HG03135 (cell line): ENCODE measurements at regions not wholly inside any gene's neighbourhood (a gene's known extent, or its start where the extent isn't known, plus 50 kb on each side); places are given as distances from the start of the nearest gene placed in this dataset.

Experiments used
- ATAC-seq: cut with Tn5 transposase; IDR thresholded peaks from one replicate; pipeline ENCODE4 v1.9.1; 2021; ENCODE audit warnings: mild to moderate bottlenecking, moderate library complexity; ENCODE audit not compliant: unreplicated experiment

DNA sequence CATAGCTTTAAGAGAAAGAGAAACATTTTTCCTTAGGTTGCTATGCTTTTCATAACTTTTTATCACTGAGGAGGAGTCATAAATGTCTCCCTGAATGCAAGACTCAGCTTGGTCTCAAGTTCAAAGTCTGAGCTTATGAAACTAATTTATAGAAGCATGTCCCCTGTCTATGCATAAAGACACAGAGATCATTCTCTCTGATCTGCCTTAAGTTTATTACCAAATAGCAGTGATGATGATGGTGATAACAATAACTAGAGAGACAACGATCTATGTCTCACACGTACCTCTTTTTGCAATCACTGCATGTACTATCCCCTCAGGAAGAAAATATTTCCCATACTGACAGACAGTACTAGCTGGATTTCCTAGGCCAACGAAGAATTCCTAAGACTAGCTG lies 266.4 kb upstream of the G2E3 start:
- ATAC-seq, result no peak

DNA sequence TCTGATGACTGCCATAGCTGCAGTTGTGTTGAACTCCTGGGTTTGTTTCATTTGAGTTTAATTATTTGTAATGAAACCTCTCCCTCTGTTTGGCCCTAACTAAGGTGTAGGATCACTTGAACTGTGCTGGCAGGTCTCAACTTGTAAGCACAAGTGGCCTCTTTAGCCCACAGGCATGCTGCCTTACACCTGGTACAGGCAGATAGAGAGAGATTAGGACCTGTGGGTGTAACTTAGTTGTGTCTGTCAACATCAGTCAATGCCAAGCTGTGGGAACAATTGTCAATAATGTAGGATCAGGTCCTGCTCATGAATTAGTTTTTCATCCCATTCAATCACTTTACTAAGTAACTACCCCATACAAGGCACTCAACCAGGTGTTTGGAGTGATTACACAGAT lies 263.0 kb upstream of the G2E3 start:
- no peak for ATAC-seq

- ATAC-seq, result no peak
Measured at GRCh38 chr14:30296931-30297405, 262.0 kb upstream of the G2E3 start.

GRCh38 chr14:30297876-30298795 lies 260.8 kb upstream of the G2E3 start:
- ATAC-seq, result no peak

DNA sequence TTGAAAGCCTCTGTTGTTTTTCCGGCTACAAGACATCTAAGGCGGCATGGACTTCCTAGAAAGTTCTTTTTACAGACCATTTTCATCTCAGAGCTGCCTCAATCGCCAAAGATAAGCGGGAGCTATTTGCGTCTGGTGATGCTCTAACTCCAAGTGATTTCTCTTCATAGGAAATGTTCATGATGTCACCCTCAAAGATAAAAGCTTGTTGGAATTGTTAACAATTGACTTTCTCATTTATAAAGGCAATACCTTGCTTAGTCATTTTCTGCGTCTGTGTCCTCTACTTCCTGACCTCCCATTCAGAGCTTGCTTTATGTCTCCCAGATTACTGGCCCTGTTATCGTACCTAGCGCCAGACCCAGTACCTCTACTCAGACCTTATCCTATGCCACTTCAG lies 259.0 kb upstream of the G2E3 start:
- no peak for ATAC-seq

DNA sequence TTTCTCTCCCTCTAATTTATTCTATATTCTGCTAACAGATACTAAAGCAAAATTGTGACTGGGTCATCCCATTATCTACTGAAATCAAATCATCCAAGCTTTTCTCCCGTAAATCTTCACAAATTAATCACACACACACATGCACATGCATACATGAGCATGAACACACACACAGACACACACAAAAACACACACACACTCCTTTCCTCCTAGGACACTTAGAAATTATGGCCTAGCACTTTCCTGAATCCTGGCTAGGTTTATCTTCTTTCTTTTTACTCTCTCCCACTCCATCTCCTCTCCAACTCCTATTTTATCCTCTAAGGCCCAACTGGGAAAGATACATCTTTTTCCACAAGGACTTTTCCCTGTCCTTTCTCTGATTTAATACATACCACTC lies 255.6 kb upstream of the G2E3 start:
- no peak for ATAC-seq

DNA sequence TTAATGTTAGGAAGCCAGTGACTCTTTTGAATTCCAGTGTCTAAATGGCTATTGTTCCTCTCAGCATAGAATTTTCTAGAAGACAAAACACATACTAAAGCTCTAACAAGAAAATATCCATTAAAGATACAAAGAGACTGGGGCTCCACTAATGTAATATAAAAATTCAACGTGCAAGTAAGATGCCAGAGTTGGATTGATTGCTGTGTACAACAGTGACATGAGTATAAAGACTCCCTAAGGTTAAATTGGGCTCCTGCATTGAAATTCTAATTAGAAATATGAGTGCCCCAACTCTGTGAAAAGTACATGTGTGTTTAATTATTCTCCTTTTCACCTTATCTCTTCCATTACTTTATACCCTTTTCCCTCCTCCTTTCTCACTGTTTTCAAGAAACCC lies 253.6 kb upstream of the G2E3 start:
- ATAC-seq, result no peak

DNA sequence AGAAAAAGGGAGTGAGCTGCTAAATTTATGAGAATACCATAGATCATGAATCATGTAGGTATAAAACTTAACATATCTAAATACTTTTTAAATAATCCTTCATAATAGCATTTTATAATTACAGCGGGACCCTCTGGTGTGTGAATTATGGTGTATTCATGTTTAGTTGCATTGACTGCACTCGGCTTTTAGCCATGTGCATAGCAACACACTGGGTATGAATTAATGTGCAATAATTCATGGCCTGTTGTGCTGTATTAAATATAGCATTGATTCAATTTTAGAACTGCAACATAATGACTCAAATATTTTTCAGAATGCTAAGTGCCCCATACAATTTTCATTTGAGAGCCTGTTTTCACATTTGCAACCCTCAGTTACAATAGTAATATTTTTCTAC lies 249.6 kb upstream of the G2E3 start:
- no peak for ATAC-seq

- no peak for ATAC-seq
Measured at GRCh38 chr14:30312214-30312613, 246.7 kb upstream of the G2E3 start.

DNA sequence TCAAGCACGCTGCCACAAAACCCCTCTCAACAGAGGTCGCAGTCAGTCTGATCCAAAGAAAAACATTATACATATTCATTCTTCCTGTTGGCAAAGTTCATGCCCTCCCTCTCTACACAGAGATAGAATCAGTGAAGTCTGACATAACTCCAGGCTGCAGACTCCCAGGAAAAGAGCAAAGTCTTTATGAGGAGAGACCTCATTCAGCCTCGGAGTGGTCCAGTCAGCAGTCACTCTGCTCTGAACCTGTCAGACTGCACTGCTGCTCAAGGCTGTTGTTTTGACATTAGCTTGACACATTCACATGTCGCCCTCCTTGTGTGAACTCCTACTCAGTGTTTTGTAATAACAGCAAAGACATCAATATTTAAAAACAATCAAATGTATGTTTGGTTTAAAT lies 241.2 kb upstream of the G2E3 start:
- no peak for ATAC-seq

GRCh38 chr14:30322819-30323218 lies 236.1 kb upstream of the G2E3 start:
- ATAC-seq, result no peak

GRCh38 chr14:30330033-30330432 lies 228.9 kb upstream of the G2E3 start:
- ATAC-seq, result no peak

GRCh38 chr14:30330445-30330844 lies 228.5 kb upstream of the G2E3 start:
- no peak for ATAC-seq

DNA sequence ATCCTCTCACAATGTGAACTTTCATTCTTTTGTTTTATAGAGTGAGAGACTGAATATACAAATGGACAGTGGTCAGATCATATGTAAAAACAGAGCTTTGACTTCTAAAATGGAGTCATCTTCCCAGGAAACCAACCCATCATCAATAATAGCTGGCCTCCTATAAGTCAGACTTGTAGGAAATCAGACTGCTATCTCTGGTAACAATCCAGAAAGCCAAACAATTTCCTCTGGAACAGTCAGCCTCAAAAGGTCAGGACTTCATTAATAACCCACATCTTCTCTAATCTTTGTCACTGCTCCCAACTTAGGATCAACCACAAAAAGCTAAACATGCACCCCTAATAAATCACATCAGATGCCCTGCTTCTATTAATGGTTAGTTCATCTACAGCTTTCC lies 227.9 kb upstream of the G2E3 start:
- no peak for ATAC-seq

- no peak for ATAC-seq
Measured at GRCh38 chr14:30332374-30332773, 226.6 kb upstream of the G2E3 start.

GRCh38 chr14:30333934-30334333 lies 225.0 kb upstream of the G2E3 start:
- no peak for ATAC-seq

GRCh38 chr14:30337456-30337855 lies 221.5 kb upstream of the G2E3 start:
- ATAC-seq, result no peak

- ATAC-seq, result no peak
Measured at GRCh38 chr14:30339311-30339901, 219.6 kb upstream of the G2E3 start.

- ATAC-seq, result no peak
Measured at GRCh38 chr14:30340495-30340894, 218.5 kb upstream of the G2E3 start.

GRCh38 chr14:30345511-30345910 lies 213.4 kb upstream of the G2E3 start:
- no peak for ATAC-seq

- no peak for ATAC-seq
Measured at GRCh38 chr14:30348445-30348844, 210.5 kb upstream of the G2E3 start.

DNA sequence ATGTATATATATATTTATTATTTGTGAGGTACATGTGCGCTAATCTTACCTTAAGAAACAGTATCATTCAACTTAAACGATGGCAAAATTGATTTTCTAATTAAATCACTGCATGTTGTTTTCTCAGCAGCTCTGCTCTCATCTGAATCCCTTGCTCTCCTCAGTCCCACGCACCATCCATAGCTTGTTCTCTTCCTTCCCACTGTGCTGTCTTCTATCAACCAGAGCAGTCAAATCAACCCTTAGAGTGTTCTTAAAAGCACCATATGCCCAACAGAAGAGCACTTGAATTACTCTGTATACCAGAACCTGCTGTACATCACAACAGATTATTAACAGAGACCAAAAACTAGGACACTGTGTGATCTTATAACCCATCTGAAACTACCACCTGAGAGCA lies 209.4 kb upstream of the G2E3 start:
- no peak for ATAC-seq
